ENCODE measurements at regions not wholly inside any gene's neighbourhood (a gene's known extent, or its start where the extent isn't known, plus 50 kb on each side); places are given as distances from the start of the nearest gene placed in this dataset.

GRCh38 chr4:123286903-123287466 lies 109.6 kb upstream of the SPRY1 start:
- in situ Hi-C loops (cut with MboI; ENCODE audit: low pct_unique_long_range_greater_than_20kb, low sequenced_read_pairs, unreplicated experiment), result no loop called here
- no peak for DNase-seq (ENCODE audit: low spot score)
- TF ChIP-seq CTCF (IDR thresholded peaks at IDR 0.05; ENCODE audit: extremely low read depth, insufficient read depth, missing control alignments), result no peak

- in situ Hi-C loops (cut with MboI; ENCODE audit: low pct_unique_long_range_greater_than_20kb, low sequenced_read_pairs, unreplicated experiment), result no loop called here
- no peak for TF ChIP-seq CTCF (IDR thresholded peaks at IDR 0.05; ENCODE audit: extremely low read depth, insufficient read depth, missing control alignments)
- no peak for DNase-seq (ENCODE audit: low spot score)
Measured at GRCh38 chr4:123288309-123289025, 108.1 kb upstream of the SPRY1 start.

- TF ChIP-seq CTCF (IDR thresholded peaks at IDR 0.05; ENCODE audit: extremely low read depth, insufficient read depth, missing control alignments), result no peak
- DNase-seq (ENCODE audit: low spot score), result no peak
- in situ Hi-C loops (cut with MboI; ENCODE audit: low pct_unique_long_range_greater_than_20kb, low sequenced_read_pairs, unreplicated experiment), result no loop called here
Measured at GRCh38 chr4:123291329-123291728, 105.3 kb upstream of the SPRY1 start.

GRCh38 chr4:123297836-123298235 lies 98.8 kb upstream of the SPRY1 start:
- no peak for TF ChIP-seq CTCF (IDR thresholded peaks at IDR 0.05; ENCODE audit: extremely low read depth, insufficient read depth, missing control alignments)
- no peak for DNase-seq (ENCODE audit: low spot score)
- in situ Hi-C loops (cut with MboI; ENCODE audit: low pct_unique_long_range_greater_than_20kb, low sequenced_read_pairs, unreplicated experiment), result no loop called here

- no peak for TF ChIP-seq CTCF (IDR thresholded peaks at IDR 0.05; ENCODE audit: extremely low read depth, insufficient read depth, missing control alignments)
- in situ Hi-C loops (cut with MboI; ENCODE audit: low pct_unique_long_range_greater_than_20kb, low sequenced_read_pairs, unreplicated experiment), result no loop called here
- no peak for DNase-seq (ENCODE audit: low spot score)
Measured at GRCh38 chr4:123298261-123298660, 98.3 kb upstream of the SPRY1 start.

GRCh38 chr4:123298801-123299200 lies 97.8 kb upstream of the SPRY1 start:
- no peak for DNase-seq (ENCODE audit: low spot score)
- in situ Hi-C loops (cut with MboI; ENCODE audit: low pct_unique_long_range_greater_than_20kb, low sequenced_read_pairs, unreplicated experiment), result no loop called here
- no peak for TF ChIP-seq CTCF (IDR thresholded peaks at IDR 0.05; ENCODE audit: extremely low read depth, insufficient read depth, missing control alignments)

Data from GM13977 (cell line).